PC-3 (cell line): ENCODE measurements at regions not wholly inside any gene's neighbourhood (a gene's known extent, or its start where the extent isn't known, plus 50 kb on each side); places are given as distances from the start of the nearest gene placed in this dataset.

Source experiments
- ATAC-seq: fragments of 200-7000 bp; cut with Tn5 transposase; 2 replicates; pipeline ENCODE4 v1.9.1; 2020; ENCODE audit warnings: mild to moderate bottlenecking, moderate library complexity
- BruUV-seq: library from RNA; stranded (reverse); fragments of 400-500 nt; replicated peaks from 2 replicates; lab custom pipeline; 2021; lab: Mats Ljungman, UMichigan
- CTCF ChIA-PET: fragments of 300-600 bp; sonication (Branson Sonifier 250); formaldehyde crosslinking; loops from one replicate; lab custom pipeline; 2022; ENCODE audit warnings: antibody characterized with exemption; lab: Charles Lee
- POLR2A ChIA-PET: fragments of 300-600 bp; sonication (Branson Sonifier 250); formaldehyde crosslinking; loops from one replicate; lab custom pipeline; 2022; ENCODE audit warnings: antibody characterized with exemption; ENCODE audit not compliant: unreplicated experiment; lab: Charles Lee
- DNase-seq: peaks from one replicate; pipeline ENCODE4 v3.0.0-alpha.2; 2015
- H2AFZ ChIP-seq: fragments of 300-600 bp; sonication (generic); 2 replicates; pipeline ENCODE4 v1.6.0; 2016; ENCODE audit warnings: antibody characterized with exemption, low read length
- H3F3A ChIP-seq: fragments of 300-600 bp; sonication (generic); one replicate; pipeline ENCODE4 v1.6.0; 2017; ENCODE audit warnings: antibody characterized with exemption, low read length, control low read depth, mild to moderate bottlenecking; ENCODE audit not compliant: unreplicated experiment
- H3K27ac ChIP-seq: fragments of 300-600 bp; sonication (generic); 2 replicates; pipeline ENCODE4 v1.5.1; 2016; ENCODE audit warnings: mild to moderate bottlenecking, low read length
- H3K27me3 ChIP-seq: fragments of 300-600 bp; sonication (generic); 2 replicates; pipeline ENCODE4 v1.6.1; 2016; ENCODE audit warnings: low read length, mixed read lengths
- H3K36me3 ChIP-seq: fragments of 300-600 bp; sonication (generic); 2 replicates; pipeline ENCODE4 v1.6.1; 2016; ENCODE audit warnings: low read depth, mixed run types, low read length, mixed read lengths
- H3K4me1 ChIP-seq: fragments of 300-600 bp; sonication (generic); 2 replicates; pipeline ENCODE4 v1.5.1; 2016; ENCODE audit warnings: low read length; ENCODE audit not compliant: insufficient read depth
- H3K4me2 ChIP-seq: fragments of 300-600 bp; sonication (generic); 2 replicates; pipeline ENCODE4 v1.6.0; 2016; ENCODE audit warnings: low read length
- H3K4me3 ChIP-seq: fragments of 300-600 bp; sonication (generic); 2 replicates; pipeline ENCODE4 v1.5.1; 2016; ENCODE audit warnings: mild to moderate bottlenecking, low read length, mixed read lengths
- H3K79me2 ChIP-seq: fragments of 300-600 bp; sonication (generic); 2 replicates; pipeline ENCODE4 v1.6.1; 2017; ENCODE audit warnings: low read length, mixed read lengths
- H3K9ac ChIP-seq: fragments of 300-600 bp; sonication (generic); 2 replicates; pipeline ENCODE4 v1.6.0; 2016; ENCODE audit warnings: mild to moderate bottlenecking, low read length
- H3K9me2 ChIP-seq: fragments of 300-600 bp; sonication (generic); replicated peaks from 2 replicates; pipeline ENCODE4 v1.6.1; 2016; ENCODE audit warnings: mixed run types, low read length, mixed read lengths
- H3K9me3 ChIP-seq: fragments of 300-600 bp; sonication (generic); 2 replicates; pipeline ENCODE4 v1.6.1; 2016; ENCODE audit warnings: low read length, mixed read lengths
- H4K20me1 ChIP-seq: fragments of 300-600 bp; sonication (generic); 2 replicates; pipeline ENCODE4 v1.6.1; 2016; ENCODE audit warnings: low read length, mixed read lengths
- EZH2 ChIP-seq: fragments of 300-600 bp; sonication (generic); IDR thresholded peaks from one replicate; pipeline ENCODE4 v1.6.1; 2017; ENCODE audit warnings: antibody characterized with exemption, mild to moderate bottlenecking, low read length; ENCODE audit not compliant: unreplicated experiment
- EZH2phosphoT487 ChIP-seq: fragments of 300-600 bp; sonication (generic); IDR thresholded peaks from 2 replicates; pipeline ENCODE4 v1.6.1; 2018; ENCODE audit warnings: mild to moderate bottlenecking, antibody characterized with exemption, low read length, borderline replicate concordance
- intact Hi-C: fragments of 100-400 bp; cut with micrococcal nuclease; formaldehyde crosslinking; loops from 2 replicates; pipeline ENCODE4 v1.9.0; 2023
- TF ChIP-seq, protein P1 (sequence below): fragments of 300-600 bp; sonication (generic); conservative IDR thresholded peaks from 2 replicates; pipeline ENCODE4 v1.5.1; 2017; ENCODE audit warnings: antibody characterized with exemption, low read depth, mild to moderate bottlenecking, low read length

GRCh38 chr14:97028382-97028781 is 231.2 kb downstream of the VRK1 start:
- Histone ChIP-seq H4K20me1 (no peaks in the 10 kb centered on the region), H3K79me2 (no peaks in the 10 kb centered on the region), H3K9me3 (no peaks in the 10 kb centered on the region), H3K36me3 (no peaks in the 10 kb centered on the region), H3K27me3 (no peaks in the 10 kb centered on the region), H2AFZ (no peak overlapping the region), H3K4me1 (no peaks in the 10 kb centered on the region), H3F3A (no peaks in the 10 kb centered on the region), H3K4me2 (no peak overlapping the region), H3K27ac (no peak overlapping the region), H3K9me2 (no peaks in the 10 kb centered on the region), H3K4me3 (no peak overlapping the region), H3K9ac (no peak overlapping the region)
- POLR2A ChIA-PET, result no interaction called here
- ATAC-seq (no peak), DNase-seq (no peak)
- intact Hi-C loops, result no loop called here
- TF ChIP-seq EZH2phosphoT487, result no peak
- no peak for TF ChIP-seq EZH2
- no TSS peak for BruUV-seq
- CTCF ChIA-PET, result no interaction called here

DNA sequence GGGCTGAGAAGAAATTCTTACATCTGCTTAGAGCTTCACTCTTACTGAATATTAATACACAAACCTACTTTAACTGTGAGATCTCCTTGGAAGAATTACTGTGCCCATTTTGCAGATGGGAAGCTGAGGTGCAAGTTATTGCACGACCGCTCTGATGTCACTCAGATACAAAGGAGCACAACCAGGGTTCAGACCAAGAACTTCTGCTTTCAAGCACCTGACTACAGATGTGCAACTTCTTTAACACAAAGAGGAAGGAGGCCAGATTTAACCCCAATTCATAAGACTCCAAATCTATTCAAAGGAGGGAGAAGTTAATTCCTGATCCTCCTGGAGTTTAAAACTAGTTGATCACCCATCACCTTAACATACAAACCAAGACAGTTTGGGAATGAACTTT is 232.6 kb downstream of the VRK1 start:
- H3K4me1 ChIP-seq, result no peaks in the 10 kb centered on the region
- ChIA-PET CTCF (no interaction called here), POLR2A (no interaction called here)
- H3K4me3 ChIP-seq, result no peak overlapping the region
- H3K9me3 ChIP-seq, result no peaks in the 10 kb centered on the region
- no peaks in the 10 kb centered on the region for H4K20me1 ChIP-seq
- no peaks in the 10 kb centered on the region for H3K79me2 ChIP-seq
- DNase-seq, result no peak
- H3K27ac ChIP-seq, result no peak overlapping the region
- H3F3A ChIP-seq, result no peaks in the 10 kb centered on the region
- TF ChIP-seq EZH2phosphoT487 (no peak), EZH2 (no peak)
- TF ChIP-seq, protein P1, sequence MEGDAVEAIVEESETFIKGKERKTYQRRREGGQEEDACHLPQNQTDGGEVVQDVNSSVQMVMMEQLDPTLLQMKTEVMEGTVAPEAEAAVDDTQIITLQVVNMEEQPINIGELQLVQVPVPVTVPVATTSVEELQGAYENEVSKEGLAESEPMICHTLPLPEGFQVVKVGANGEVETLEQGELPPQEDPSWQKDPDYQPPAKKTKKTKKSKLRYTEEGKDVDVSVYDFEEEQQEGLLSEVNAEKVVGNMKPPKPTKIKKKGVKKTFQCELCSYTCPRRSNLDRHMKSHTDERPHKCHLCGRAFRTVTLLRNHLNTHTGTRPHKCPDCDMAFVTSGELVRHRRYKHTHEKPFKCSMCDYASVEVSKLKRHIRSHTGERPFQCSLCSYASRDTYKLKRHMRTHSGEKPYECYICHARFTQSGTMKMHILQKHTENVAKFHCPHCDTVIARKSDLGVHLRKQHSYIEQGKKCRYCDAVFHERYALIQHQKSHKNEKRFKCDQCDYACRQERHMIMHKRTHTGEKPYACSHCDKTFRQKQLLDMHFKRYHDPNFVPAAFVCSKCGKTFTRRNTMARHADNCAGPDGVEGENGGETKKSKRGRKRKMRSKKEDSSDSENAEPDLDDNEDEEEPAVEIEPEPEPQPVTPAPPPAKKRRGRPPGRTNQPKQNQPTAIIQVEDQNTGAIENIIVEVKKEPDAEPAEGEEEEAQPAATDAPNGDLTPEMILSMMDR, result no peak
- H3K9ac ChIP-seq, result no peak overlapping the region
- BruUV-seq, result no TSS peak
- H3K27me3 ChIP-seq, result no peaks in the 10 kb centered on the region
- H3K36me3 ChIP-seq, result no peaks in the 10 kb centered on the region
- no peak overlapping the region for H2AFZ ChIP-seq
- H3K9me2 ChIP-seq, result no peaks in the 10 kb centered on the region
- no peak for ATAC-seq
- H3K4me2 ChIP-seq, result no peak overlapping the region
- intact Hi-C loops, result no loop called here

DNA sequence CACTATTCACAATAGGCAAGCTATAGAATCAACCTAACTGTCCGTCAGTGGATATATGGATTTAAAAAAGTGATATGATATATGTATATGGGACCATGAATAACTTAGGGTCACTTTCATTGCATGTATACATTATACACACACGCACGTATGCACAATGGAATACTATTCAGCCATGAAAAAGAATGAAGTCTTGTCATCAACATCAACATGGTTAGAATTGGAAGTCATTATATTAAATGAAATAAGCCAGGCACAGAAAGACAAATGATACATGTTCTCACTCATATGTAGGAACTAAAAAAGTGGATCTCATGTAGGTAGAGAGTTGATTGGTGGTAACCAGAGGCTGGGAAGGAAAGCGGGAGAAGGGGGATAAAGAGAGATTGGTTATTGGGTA is 234.3 kb downstream of the VRK1 start:
- Histone ChIP-seq H3K9ac (no peak overlapping the region), H3K27ac (no peak overlapping the region), H3F3A (no peaks in the 10 kb centered on the region), H3K4me1 (no peaks in the 10 kb centered on the region), H3K9me2 (no peaks in the 10 kb centered on the region), H3K4me2 (no peak overlapping the region), H3K9me3 (no peaks in the 10 kb centered on the region), H3K36me3 (no peaks in the 10 kb centered on the region), H3K27me3 (no peaks in the 10 kb centered on the region), H3K79me2 (no peaks in the 10 kb centered on the region), H4K20me1 (no peaks in the 10 kb centered on the region), H3K4me3 (no peak overlapping the region), H2AFZ (no peak overlapping the region)
- POLR2A ChIA-PET, result no interaction called here
- no TSS peak for BruUV-seq
- DNase-seq (no peak), ATAC-seq (no peak)
- intact Hi-C loops, result no loop called here
- CTCF ChIA-PET, result no interaction called here
- no peak for TF ChIP-seq EZH2phosphoT487
- TF ChIP-seq, protein P1, result no peak
- no peak for TF ChIP-seq EZH2
